ENCODE measurements at regions not wholly inside any gene's neighbourhood (a gene's known extent, or its start where the extent isn't known, plus 50 kb on each side); places are given as distances from the start of the nearest gene placed in this dataset.

DNA sequence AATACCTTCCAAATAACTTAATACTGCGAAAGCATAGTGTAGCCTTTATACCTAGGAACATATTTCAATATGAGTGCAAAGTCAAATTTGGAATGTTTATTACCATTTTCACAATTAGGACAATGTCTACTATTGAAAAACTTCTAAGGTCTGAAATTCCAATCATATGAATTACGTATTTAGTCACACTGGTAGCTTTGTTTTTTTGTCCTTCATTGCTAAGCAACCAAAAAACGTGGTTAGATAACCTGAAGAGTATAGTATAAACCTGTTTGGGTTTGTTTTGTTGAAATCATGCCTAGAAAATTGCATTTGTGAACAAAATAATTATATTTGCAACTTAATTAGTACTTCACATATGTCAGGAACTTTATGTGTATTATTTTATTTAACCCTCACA, 134.2 kb downstream of the FBXO4 start:
- no TSS peak for BruUV-seq (replicated peaks)
- Histone ChIP-seq H3K27me3 (ENCODE audit: insufficient read depth, low read length) (no peaks in the 10 kb centered on the region), H3K9ac (ENCODE audit: low read length) (no peak overlapping the region), H3K9me2 (ENCODE audit: insufficient read depth) (no peaks in the 10 kb centered on the region), H3K9me3 (ENCODE audit: control insufficient read depth in 1 of 2, insufficient read depth in 1 of 2, low read depth in 1 of 2, low read length in 2 of 2) (no peaks in the 10 kb centered on the region), H3K36me3 (ENCODE audit: control insufficient read depth in 1 of 2, insufficient read depth in 2 of 2, low read length in 2 of 2) (no peaks in the 10 kb centered on the region), H3K4me3 (replicated peaks in 1 of 2; ENCODE audit: low read depth in 1 of 2, low read length in 2 of 2) (no peak overlapping the region), H3K79me2 (ENCODE audit: insufficient read depth, low read length) (no peaks in the 10 kb centered on the region), H3K27ac (ENCODE audit: low read depth, low read length) (no peak overlapping the region), H4K20me1 (ENCODE audit: insufficient read depth) (no peaks in the 10 kb centered on the region), H3K4me2 (ENCODE audit: low read length) (no peak overlapping the region), H3K4me1 (ENCODE audit: control insufficient read depth in 1 of 2, insufficient read depth in 2 of 2, low read length in 2 of 2) (no peaks in the 10 kb centered on the region), H2AFZ (ENCODE audit: low read depth, low read length, poor library complexity, severe bottlenecking) (no peak overlapping the region)
- DNase-seq (ENCODE audit: low read depth, low spot score) (no peak), ATAC-seq (no peak)
- ChIA-PET RAD21 (ENCODE audit: low non-redundant PET in 1 of 2, low total read pairs in 2 of 2, uncharacterized antibody in 2 of 2, unreplicated experiment in 2 of 2) (no interaction called here), POLR2A (no interaction called here), CTCF (interaction anchor here (6.2 kb wide), 1 partner anchor 203 kb away, joined by 98 read pairs; no protein-coding TSS in a partner anchor)
- intact Hi-C loops (cut with micrococcal nuclease) = loop anchor here (5.0 kb wide), 2 partner anchors 352 to 828 kb away; no protein-coding TSS in a partner anchor
- TF ChIP-seq, protein P1, sequence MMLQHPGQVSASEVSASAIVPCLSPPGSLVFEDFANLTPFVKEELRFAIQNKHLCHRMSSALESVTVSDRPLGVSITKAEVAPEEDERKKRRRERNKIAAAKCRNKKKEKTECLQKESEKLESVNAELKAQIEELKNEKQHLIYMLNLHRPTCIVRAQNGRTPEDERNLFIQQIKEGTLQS (IDR thresholded peaks at IDR 0.05) = no peak
- TF ChIP-seq CBX3 (IDR thresholded peaks at IDR 0.05; ENCODE audit: low read depth) = no peak
- no peak for TF ChIP-seq ZNF274 (IDR thresholded peaks at IDR 0.05; ENCODE audit: low read depth, low read length)
- no peak for TF ChIP-seq SIN3A (IDR thresholded peaks at IDR 0.05; ENCODE audit: low read depth)
- no peak for TF ChIP-seq SRF (IDR thresholded peaks at IDR 0.05; ENCODE audit: low read depth)
- no peak for TF ChIP-seq EZH2 (IDR thresholded peaks at IDR 0.05)
- TF ChIP-seq TCF7L2 (IDR thresholded peaks at IDR 0.05; ENCODE audit: borderline replicate concordance, extremely low read depth, insufficient read depth, insufficient read length) = no peak
- no peak for TF ChIP-seq JUND (IDR thresholded peaks at IDR 0.05)
- no peak for TF ChIP-seq ZFX (IDR thresholded peaks at IDR 0.05)
- TF ChIP-seq EZH2phosphoT487 (IDR thresholded peaks at IDR 0.05; ENCODE audit: borderline replicate concordance) = no peak
- TF ChIP-seq ELF1 (IDR thresholded peaks at IDR 0.05; ENCODE audit: borderline replicate concordance, low read depth) = no peak
- no peak for TF ChIP-seq FOSL1 (IDR thresholded peaks at IDR 0.05; ENCODE audit: low read depth)
- no peak for TF ChIP-seq EGR1 (IDR thresholded peaks at IDR 0.05; ENCODE audit: low read depth)
- no peak for TF ChIP-seq YY1 (IDR thresholded peaks at IDR 0.05; ENCODE audit: extremely low read depth, insufficient replicate concordance, low read depth, low read length)
